Endodermal cell (in vitro differentiated cells): ENCODE measurements at regions not wholly inside any gene's neighbourhood (a gene's known extent, or its start where the extent isn't known, plus 50 kb on each side); places are given as distances from the start of the nearest gene placed in this dataset.

Experiments used
- DNase-seq: peaks from one replicate; pipeline ENCODE4 v3.0.0-alpha.2; 2017
- H3K27ac ChIP-seq: 2 replicates; pipeline ENCODE4 v1.5.1; 2013; ENCODE audit warnings: mild to moderate bottlenecking, low read depth, low read length, moderate library complexity
- H3K27me3 ChIP-seq: 2 replicates; pipeline ENCODE4 v1.6.1; 2013; ENCODE audit warnings: mild to moderate bottlenecking, low read length, moderate library complexity; ENCODE audit not compliant: insufficient read depth, control insufficient read depth, poor library complexity, severe bottlenecking
- H3K36me3 ChIP-seq: 2 replicates; pipeline ENCODE4 v1.7.0; 2013; ENCODE audit warnings: mild to moderate bottlenecking, low read length, moderate library complexity; ENCODE audit not compliant: control insufficient read depth, insufficient read depth
- H3K4me1 ChIP-seq: one replicate; pipeline ENCODE4 v1.7.0; 2013; ENCODE audit warnings: low read length; ENCODE audit not compliant: control insufficient read depth, insufficient read depth
- H3K4me3 ChIP-seq: 2 replicates; pipeline ENCODE4 v1.5.1; 2013; ENCODE audit warnings: mild to moderate bottlenecking, low read length, moderate library complexity
- H3K9ac ChIP-seq: 2 replicates; pipeline ENCODE4 v1.6.1; 2013; ENCODE audit warnings: mild to moderate bottlenecking, low read length, moderate library complexity; ENCODE audit not compliant: poor library complexity, severe bottlenecking; ENCODE audit errors: extremely low read depth
- H3K9me3 ChIP-seq: 2 replicates; pipeline ENCODE4 v1.6.1; 2013; ENCODE audit warnings: mild to moderate bottlenecking, low read length, moderate library complexity; ENCODE audit not compliant: control insufficient read depth
- H3K27ac Mint-ChIP-seq: 2 replicates; pipeline ENCODE4 v1.8.0; 2020; ENCODE audit warnings: mixed read lengths
- H3K27me3 Mint-ChIP-seq: 2 replicates; pipeline ENCODE4 v1.8.0; 2021; ENCODE audit warnings: mild to moderate bottlenecking, mixed read lengths; ENCODE audit not compliant: insufficient read depth
- H3K36me3 Mint-ChIP-seq: 2 replicates; pipeline ENCODE4 v1.8.0; 2020; ENCODE audit warnings: low read depth, mixed read lengths
- H3K4me1 Mint-ChIP-seq: 2 replicates; pipeline ENCODE4 v1.8.0; 2020; ENCODE audit warnings: mixed read lengths
- H3K4me3 Mint-ChIP-seq: 2 replicates; pipeline ENCODE4 v1.8.0; 2020; ENCODE audit warnings: mild to moderate bottlenecking, moderate library complexity, mixed read lengths
- H3K9me3 Mint-ChIP-seq: 2 replicates; pipeline ENCODE4 v1.8.0; 2020; ENCODE audit warnings: mild to moderate bottlenecking, mixed read lengths
- CTCF ChIP-seq: fragments of 200-600 bp; sonication (generic); conservative IDR thresholded peaks from 2 replicates; pipeline ENCODE4 v1.5.0; 2021; ENCODE audit warnings: antibody characterized with exemption, mild to moderate bottlenecking
- WGBS, 2 experiments: methylation state at CpG; one replicate each; pipeline versions ENCODE4 v1.1.5 to v1.1.7; 2013; ENCODE audit warnings: missing lambda C conversion rate in 2 of 2, mixed read lengths in 1 of 2; ENCODE audit not compliant: insufficient coverage in 1 of 2, insufficient read length in 1 of 2; 5-methylcytosine and 5-hydroxymethylcytosine counted together

DNA sequence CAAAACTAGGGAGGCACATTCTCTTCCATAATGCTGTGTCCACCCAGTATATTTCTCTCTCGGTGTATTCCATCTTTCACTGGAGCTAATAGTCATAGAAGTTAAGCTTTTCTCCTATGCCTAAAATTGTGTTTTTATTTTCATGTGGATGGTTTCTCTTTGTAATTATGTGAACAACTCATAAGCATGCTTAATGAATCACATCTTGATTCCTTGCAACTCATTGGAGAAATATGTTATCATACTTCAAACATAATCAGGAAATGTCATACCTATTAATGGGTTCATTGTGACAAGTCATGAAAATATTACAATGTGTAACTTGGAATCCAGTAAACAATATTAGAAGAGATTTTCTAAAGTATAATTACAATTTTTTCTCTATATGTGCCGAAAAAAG is 186.3 kb downstream of the SLC7A11 start:
- no peaks in the 10 kb centered on the region for H3K9me3 ChIP-seq
- DNase-seq, result no peak
- 100% methylated on average over 1 to 2 of the region's 2 CpGs for WGBS, 2 experiments
- H3K4me3 ChIP-seq, result no peak overlapping the region
- Mint-ChIP-seq H3K9me3 (peaks cover 8% of the 10 kb centered on the region), H3K27ac (no peak overlapping the region), H3K36me3 (no peaks in the 10 kb centered on the region), H3K4me1 (no peaks in the 10 kb centered on the region), H3K27me3 (no peaks in the 10 kb centered on the region), H3K4me3 (no peak overlapping the region)
- no peak for TF ChIP-seq CTCF
- no peaks in the 10 kb centered on the region for H3K4me1 ChIP-seq
- no peaks in the 10 kb centered on the region for H3K36me3 ChIP-seq
- H3K27ac ChIP-seq, result no peak overlapping the region
- no peaks in the 10 kb centered on the region for H3K27me3 ChIP-seq
- no peak overlapping the region for H3K9ac ChIP-seq

DNA sequence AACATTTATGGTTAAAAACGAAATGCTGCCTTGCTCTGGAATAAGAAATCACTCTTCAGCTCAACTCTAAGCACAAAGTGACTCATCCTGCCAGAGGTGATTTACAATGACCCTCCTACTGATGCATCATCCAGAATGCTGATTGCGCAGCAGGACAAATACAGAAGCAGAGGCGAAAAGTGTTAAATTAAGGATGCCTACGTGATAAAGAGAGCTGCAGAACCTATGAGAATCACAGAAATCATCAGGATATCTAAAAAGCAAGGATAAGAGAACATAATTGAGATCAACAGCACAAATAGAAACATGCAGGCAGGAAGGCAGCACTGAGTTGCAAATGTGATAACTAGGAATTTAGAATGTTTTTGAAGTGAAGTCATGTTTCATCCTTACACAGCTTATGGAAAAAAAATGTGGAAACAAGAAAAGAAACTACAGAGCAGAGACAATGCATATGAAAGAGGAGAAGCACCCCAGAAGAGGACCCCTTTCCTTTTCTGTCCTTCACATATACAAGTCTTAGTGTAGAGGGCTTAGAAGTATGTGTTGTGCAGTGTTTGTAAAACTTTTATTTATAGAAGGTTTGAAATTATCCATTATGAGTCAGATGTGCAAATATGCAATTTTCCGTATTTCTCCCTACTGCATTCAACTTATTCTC is 188.4 kb downstream of the SLC7A11 start:
- Histone ChIP-seq H3K9ac (no peak overlapping the region), H3K9me3 (no peaks in the 10 kb centered on the region), H3K36me3 (no peaks in the 10 kb centered on the region), H3K4me3 (no peak overlapping the region), H3K27me3 (no peaks in the 10 kb centered on the region), H3K27ac (no peak overlapping the region), H3K4me1 (peaks cover 2% of the 10 kb centered on the region)
- 33 to 65% methylated on average over 3 to 5 of the region's 5 CpGs for WGBS, 2 experiments
- H3K4me1 Mint-ChIP-seq, result peaks cover 6% of the 10 kb centered on the region
- no peaks in the 10 kb centered on the region for H3K27me3 Mint-ChIP-seq
- H3K27ac Mint-ChIP-seq, result no peak overlapping the region
- H3K36me3 Mint-ChIP-seq, result no peaks in the 10 kb centered on the region
- no peak for DNase-seq
- TF ChIP-seq CTCF, result no peak
- no peak overlapping the region for H3K4me3 Mint-ChIP-seq
- H3K9me3 Mint-ChIP-seq, result peaks cover 8% of the 10 kb centered on the region

DNA sequence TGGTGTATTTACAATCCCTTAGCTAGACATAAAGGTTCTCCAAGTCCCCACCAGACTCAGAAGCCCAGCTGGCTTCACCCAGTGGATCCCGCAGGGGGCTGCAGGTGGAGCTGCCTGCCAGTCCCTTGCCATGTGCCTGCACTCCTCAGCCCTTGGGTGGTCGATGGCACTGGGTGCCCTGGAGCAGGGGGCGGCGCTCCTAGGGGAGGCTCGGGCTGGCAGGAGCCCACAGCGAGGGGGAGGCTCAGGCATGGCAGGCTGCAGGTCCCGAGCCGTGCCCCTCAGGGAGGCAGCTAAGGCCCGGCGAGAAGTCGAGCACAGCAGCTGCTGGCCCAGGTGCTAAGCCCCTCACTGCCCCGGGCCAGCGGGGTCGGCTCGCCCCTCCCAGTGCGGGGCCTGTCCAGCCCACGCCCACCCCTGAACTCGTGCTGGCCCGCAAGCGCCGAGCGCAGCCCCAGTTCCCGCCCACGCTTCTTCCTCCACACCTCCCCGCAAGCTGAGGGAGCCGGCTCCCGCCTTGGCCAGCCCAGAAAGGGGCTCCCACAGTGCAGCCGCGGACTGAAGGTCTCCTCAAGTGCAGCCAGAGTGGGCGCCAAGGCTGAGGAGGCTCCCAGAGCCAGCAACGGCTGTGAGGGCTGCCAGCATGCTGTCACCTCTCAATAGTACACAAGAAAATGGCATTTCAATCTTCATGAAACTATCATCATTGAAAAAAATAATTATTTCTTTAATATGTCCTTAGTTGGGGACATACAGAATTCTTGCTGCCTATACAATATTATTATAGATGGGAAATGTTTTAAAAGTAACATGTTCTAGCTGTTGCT is 189.1 kb downstream of the SLC7A11 start:
- no peak for TF ChIP-seq CTCF
- Histone ChIP-seq H3K4me1 (peaks cover 2% of the 10 kb centered on the region), H3K27ac (no peak overlapping the region), H3K9me3 (no peaks in the 10 kb centered on the region), H3K4me3 (no peak overlapping the region), H3K27me3 (no peaks in the 10 kb centered on the region), H3K36me3 (no peaks in the 10 kb centered on the region), H3K9ac (no peak overlapping the region)
- Mint-ChIP-seq H3K4me3 (no peak overlapping the region), H3K9me3 (peaks cover 8% of the 10 kb centered on the region), H3K36me3 (no peaks in the 10 kb centered on the region), H3K27ac (no peak overlapping the region), H3K4me1 (peaks cover 6% of the 10 kb centered on the region), H3K27me3 (no peaks in the 10 kb centered on the region)
- no peak for DNase-seq
- 90 to 100% methylated on average over 2 to 31 of the region's 31 CpGs for WGBS, 2 experiments
